B cell (primary cell): ENCODE measurements at regions not wholly inside any gene's neighbourhood (a gene's known extent, or its start where the extent isn't known, plus 50 kb on each side); places are given as distances from the start of the nearest gene placed in this dataset.

ENCODE experiments used
- ATAC-seq: fragments of 200-7000 bp; cut with Tn5 transposase; one replicate; pipeline ENCODE4 v1.10.0; 2021; ENCODE audit warnings: low read depth, mild to moderate bottlenecking, moderate number of reproducible peaks, moderate library complexity
- CTCF ChIA-PET: fragments of 350-600 bp; sonication (Branson Sonifier 250); formaldehyde crosslinking; loops from one replicate; lab custom pipeline; 2021; ENCODE audit warnings: antibody characterized with exemption, inconsistent platforms; lab: Charles Lee
- POLR2A ChIA-PET: fragments of 350-600 bp; sonication (Branson Sonifier 250); formaldehyde crosslinking; loops from one replicate; lab custom pipeline; 2021; ENCODE audit warnings: antibody characterized with exemption; lab: Charles Lee
- DNase-seq: peaks from one replicate; pipeline ENCODE4 v3.0.0; 2013
- H2AFZ ChIP-seq: 2 replicates; pipeline ENCODE4 v1.6.1; 2012; ENCODE audit warnings: mild to moderate bottlenecking, low read depth, low read length; ENCODE audit not compliant: insufficient read depth, poor library complexity, severe bottlenecking
- H3K27ac ChIP-seq, 2 donors: 1 replicate in 1 of 2; 2 replicates in 1 of 2; pipeline ENCODE4 v1.5.1; 2012 to 2013; ENCODE audit warnings: low read length in 2 of 2, mild to moderate bottlenecking in 2 of 2, moderate library complexity in 1 of 2
- H3K27me3 ChIP-seq, 4 experiments: fragments of 200-600 bp in 1 of 4; sonication (generic) in 1 of 4; replicated peaks in 1 of 4; 1 replicate in 2 of 4; 2 replicates in 2 of 4; pipeline versions ENCODE4 v1.6.1 to v1.7.0; 2013 to 2016; ENCODE audit warnings: low read length in 3 of 4, mild to moderate bottlenecking in 2 of 4, mixed read lengths in 1 of 4, moderate library complexity in 1 of 4; ENCODE audit not compliant: insufficient read depth in 4 of 4, control insufficient read depth in 3 of 4; ENCODE audit errors: control extremely low read depth in 1 of 4
- H3K36me3 ChIP-seq, 2 experiments: replicated peaks in 1 of 2; 1 replicate in 1 of 2; 2 replicates in 1 of 2; pipeline versions ENCODE4 v1.6.1 to v1.7.1; 2013; ENCODE audit warnings: low read length in 1 of 2; ENCODE audit not compliant: insufficient read depth in 2 of 2, control insufficient read depth in 1 of 2; ENCODE audit errors: control extremely low read depth in 1 of 2, extremely low read depth in 1 of 2
- H3K4me1 ChIP-seq, 2 donors: fragments of 200-600 bp in 1 of 2; sonication (generic) in 1 of 2; 1 replicate in 1 of 2; 2 replicates in 1 of 2; pipeline versions ENCODE4 v1.5.1 to v1.6.1; 2013 to 2017; ENCODE audit warnings: low read length in 2 of 2; ENCODE audit not compliant: control insufficient read depth in 2 of 2, insufficient read depth in 2 of 2
- H3K4me2 ChIP-seq: replicated peaks from 2 replicates; pipeline ENCODE3; 2012; ENCODE audit warnings: mild to moderate bottlenecking, low read depth, low read length; ENCODE audit not compliant: poor library complexity, severe bottlenecking
- H3K4me3 ChIP-seq, 5 experiments: fragments of 200-600 bp in 1 of 5; sonication (generic) in 1 of 5; 1 replicate in 3 of 5; 2 replicates in 2 of 5; pipeline versions ENCODE4 v1.5.1 to v1.7.0; 2011 to 2016; ENCODE audit warnings: low read length in 4 of 5, mild to moderate bottlenecking in 4 of 5, low read depth in 2 of 5, control low read depth in 1 of 5, moderate library complexity in 1 of 5; ENCODE audit not compliant: insufficient read depth in 1 of 5; ENCODE audit errors: control extremely low read depth in 1 of 5, extremely low read depth in 1 of 5
- H3K79me2 ChIP-seq: fragments of 200-600 bp; sonication (generic); one replicate; pipeline ENCODE4 v1.6.0; 2016; ENCODE audit warnings: low read length; ENCODE audit not compliant: control insufficient read depth, insufficient read depth
- H3K9ac ChIP-seq: fragments of 200-600 bp; sonication (generic); 2 replicates; pipeline ENCODE4 v1.6.1; 2017; ENCODE audit warnings: mild to moderate bottlenecking, low read length, moderate library complexity
- H3K9me3 ChIP-seq, 3 donors: one replicate each; pipeline versions ENCODE4 v1.6.1 to v1.7.1; 2013; ENCODE audit warnings: low read length in 2 of 3; ENCODE audit not compliant: control insufficient read depth in 2 of 3, insufficient read depth in 1 of 3; ENCODE audit errors: control extremely low read depth in 1 of 3
- H4K20me1 ChIP-seq: 2 replicates; pipeline ENCODE4 v1.6.0; 2012; ENCODE audit warnings: mild to moderate bottlenecking, low read length; ENCODE audit not compliant: insufficient read depth, control insufficient read depth, poor library complexity, severe bottlenecking
- H3K27ac Mint-ChIP-seq: one replicate; pipeline ENCODE4 v1.8.0; 2021; ENCODE audit warnings: mixed read lengths
- H3K27me3 Mint-ChIP-seq: one replicate; pipeline ENCODE4 v1.8.0; 2021; ENCODE audit warnings: mixed read lengths
- H3K4me1 Mint-ChIP-seq: one replicate; pipeline ENCODE4 v1.8.0; 2021; ENCODE audit warnings: mixed read lengths
- H3K4me3 Mint-ChIP-seq: one replicate; pipeline ENCODE4 v1.8.0; 2021; ENCODE audit warnings: mixed read lengths
- H3K9me3 Mint-ChIP-seq: one replicate; pipeline ENCODE4 v1.8.0; 2022; ENCODE audit warnings: mixed read lengths; ENCODE audit not compliant: insufficient read depth
- EZH2 ChIP-seq: IDR thresholded peaks from 2 replicates; pipeline ENCODE4 v1.6.1; 2012; ENCODE audit warnings: borderline replicate concordance, low read depth, mild to moderate bottlenecking, moderate library complexity, low read length; ENCODE audit not compliant: insufficient read depth, poor library complexity, severe bottlenecking
- WGBS: methylation state at CpG from one replicate; pipeline ENCODE4 v1.1.5; 2013; ENCODE audit warnings: missing lambda C conversion rate; ENCODE audit not compliant: insufficient coverage; 5-methylcytosine and 5-hydroxymethylcytosine counted together
- intact Hi-C: fragments of 100-400 bp; cut with micrococcal nuclease; formaldehyde crosslinking; loops from one replicate; pipeline ENCODE4 v1.10.0; 2022
- TF ChIP-seq, protein P1 (sequence below): fragments of 200-600 bp; IDR thresholded peaks from one replicate; pipeline ENCODE4 v1.8.0; 2022; ENCODE audit warnings: antibody characterized with exemption, mild to moderate bottlenecking

DNA sequence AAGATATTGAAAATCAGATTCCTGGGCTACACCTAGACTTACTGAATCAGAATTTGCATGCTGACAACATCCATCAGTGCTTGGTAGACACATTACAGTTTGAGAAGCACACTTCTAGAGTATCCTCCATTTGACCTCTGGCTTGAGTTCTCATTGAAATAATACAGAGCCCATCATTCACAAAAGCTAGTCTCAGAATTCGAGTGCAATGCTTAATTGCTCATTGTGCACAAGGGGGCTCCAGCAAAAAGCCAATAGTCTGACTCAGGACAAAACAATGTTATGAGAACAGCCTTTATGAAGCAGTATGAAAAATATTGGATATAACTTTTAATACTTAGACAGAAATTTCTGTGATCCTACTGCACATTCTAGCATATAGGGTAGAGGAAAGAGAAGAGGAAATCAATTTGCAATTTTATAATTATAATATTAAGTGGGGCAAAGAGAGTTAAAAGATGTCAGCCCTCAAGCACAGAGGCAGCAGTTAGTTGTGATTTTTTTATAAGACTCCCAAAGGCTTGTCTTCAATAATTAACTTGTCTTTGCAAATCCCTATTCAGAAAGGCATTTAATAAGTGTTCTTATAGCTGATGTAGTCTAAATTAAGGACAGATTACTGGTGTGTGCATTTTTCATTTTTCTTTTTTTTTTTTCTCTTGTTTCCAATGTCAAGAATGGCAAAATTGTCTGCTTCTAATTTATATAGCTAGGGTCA is 105.8 kb upstream of the ANK3 start:
- DNase-seq (no peak), ATAC-seq (no peak)
- intact Hi-C loops = no loop called here
- no peaks in the 10 kb centered on the region for H3K4me1 Mint-ChIP-seq
- Histone ChIP-seq H3K27ac (no peak overlapping the region), H3K4me1 (no peaks in the 10 kb centered on the region), H3K9ac (no peak overlapping the region), H3K9me3 (no peaks in the 10 kb centered on the region), H3K4me3 (no peak overlapping the region), H4K20me1 (no peaks in the 10 kb centered on the region), H2AFZ (no peak overlapping the region), H3K79me2 (no peaks in the 10 kb centered on the region), H3K27me3 (no peaks in the 10 kb centered on the region), H3K4me2 (no peak overlapping the region), H3K36me3 (no peaks in the 10 kb centered on the region)
- CTCF ChIA-PET = no interaction called here
- no CpG with 5 or more reads among the region's 1 CpG for WGBS
- H3K9me3 Mint-ChIP-seq = no peaks in the 10 kb centered on the region
- H3K27ac Mint-ChIP-seq = no peak overlapping the region
- POLR2A ChIA-PET = no interaction called here
- H3K27me3 Mint-ChIP-seq = peaks cover 7% of the 10 kb centered on the region
- no peak overlapping the region for H3K4me3 Mint-ChIP-seq
- TF ChIP-seq EZH2 = no peak
- TF ChIP-seq, protein P1, sequence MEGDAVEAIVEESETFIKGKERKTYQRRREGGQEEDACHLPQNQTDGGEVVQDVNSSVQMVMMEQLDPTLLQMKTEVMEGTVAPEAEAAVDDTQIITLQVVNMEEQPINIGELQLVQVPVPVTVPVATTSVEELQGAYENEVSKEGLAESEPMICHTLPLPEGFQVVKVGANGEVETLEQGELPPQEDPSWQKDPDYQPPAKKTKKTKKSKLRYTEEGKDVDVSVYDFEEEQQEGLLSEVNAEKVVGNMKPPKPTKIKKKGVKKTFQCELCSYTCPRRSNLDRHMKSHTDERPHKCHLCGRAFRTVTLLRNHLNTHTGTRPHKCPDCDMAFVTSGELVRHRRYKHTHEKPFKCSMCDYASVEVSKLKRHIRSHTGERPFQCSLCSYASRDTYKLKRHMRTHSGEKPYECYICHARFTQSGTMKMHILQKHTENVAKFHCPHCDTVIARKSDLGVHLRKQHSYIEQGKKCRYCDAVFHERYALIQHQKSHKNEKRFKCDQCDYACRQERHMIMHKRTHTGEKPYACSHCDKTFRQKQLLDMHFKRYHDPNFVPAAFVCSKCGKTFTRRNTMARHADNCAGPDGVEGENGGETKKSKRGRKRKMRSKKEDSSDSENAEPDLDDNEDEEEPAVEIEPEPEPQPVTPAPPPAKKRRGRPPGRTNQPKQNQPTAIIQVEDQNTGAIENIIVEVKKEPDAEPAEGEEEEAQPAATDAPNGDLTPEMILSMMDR = no peak

DNA sequence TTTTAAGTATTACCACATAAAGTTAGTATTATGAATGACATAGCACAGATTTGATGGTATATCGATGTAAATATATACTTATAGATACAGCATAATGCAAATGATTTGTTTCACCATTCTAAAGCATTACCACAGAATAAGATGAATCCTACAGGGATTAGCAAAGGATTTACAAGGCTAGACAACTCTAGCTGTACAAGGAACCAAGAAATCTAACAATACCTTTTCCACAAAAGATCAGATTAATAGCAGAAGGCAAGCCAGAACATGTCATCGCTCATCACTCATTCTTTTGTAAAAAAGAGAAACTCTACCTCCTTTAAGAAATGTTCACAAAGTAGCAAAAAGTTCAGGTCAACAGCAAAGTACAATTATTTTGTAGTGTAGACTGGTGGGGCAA is 105.1 kb upstream of the ANK3 start:
- H2AFZ ChIP-seq = no peak overlapping the region
- no peak overlapping the region for H3K4me3 ChIP-seq
- Mint-ChIP-seq H3K4me3 (no peak overlapping the region), H3K4me1 (no peaks in the 10 kb centered on the region), H3K9me3 (no peaks in the 10 kb centered on the region), H3K27ac (no peak overlapping the region), H3K27me3 (peaks cover 10% of the 10 kb centered on the region)
- TF ChIP-seq EZH2 = no peak
- TF ChIP-seq, protein P1 = no peak
- no CpG with 5 or more reads among the region's 2 CpGs for WGBS
- ATAC-seq (no peak), DNase-seq (no peak)
- H3K4me2 ChIP-seq = no peak overlapping the region
- H3K36me3 ChIP-seq = no peaks in the 10 kb centered on the region
- intact Hi-C loops = no loop called here
- no peaks in the 10 kb centered on the region for H3K4me1 ChIP-seq
- H3K9ac ChIP-seq = no peak overlapping the region
- no peaks in the 10 kb centered on the region for H3K79me2 ChIP-seq
- H3K27ac ChIP-seq = no peak overlapping the region
- no peaks in the 10 kb centered on the region for H3K9me3 ChIP-seq
- ChIA-PET POLR2A (no interaction called here), CTCF (no interaction called here)
- H4K20me1 ChIP-seq = no peaks in the 10 kb centered on the region
- no peaks in the 10 kb centered on the region for H3K27me3 ChIP-seq
